ENCODE measurements at regions not wholly inside any gene's neighbourhood (a gene's known extent, or its start where the extent isn't known, plus 50 kb on each side); places are given as distances from the start of the nearest gene placed in this dataset.

- DNase-seq: no peak
- Mint-ChIP-seq H3K27ac (no peak overlapping the region), H3K27me3 (ENCODE audit: low read depth, poor library complexity) (no peaks in the 10 kb centered on the region), H3K4me3 (no peak overlapping the region), H3K4me1 (peaks cover 23% of the 10 kb centered on the region), H3K36me3 (ENCODE audit: low read depth) (no peaks in the 10 kb centered on the region), H3K9me3 (peaks cover 20% of the 10 kb centered on the region)
- TF ChIP-seq CTCF (IDR thresholded peaks at IDR 0.05): no peak
These were observed 58.0 kb upstream of the HNF1B start for GRCh38 chr17:37802712-37803416.

- peaks cover 19% of the 10 kb centered on the region for H3K9me3 Mint-ChIP-seq
- no peaks in the 10 kb centered on the region for H3K36me3 Mint-ChIP-seq (ENCODE audit: low read depth)
- no peaks in the 10 kb centered on the region for H3K27me3 Mint-ChIP-seq (ENCODE audit: low read depth, poor library complexity)
- no peak overlapping the region for H3K27ac Mint-ChIP-seq
- TF ChIP-seq CTCF (IDR thresholded peaks at IDR 0.05): no peak
- no peak for DNase-seq
- H3K4me3 Mint-ChIP-seq: no peak overlapping the region
- H3K4me1 Mint-ChIP-seq: peaks cover 23% of the 10 kb centered on the region
These were observed 57.3 kb upstream of the HNF1B start for GRCh38 chr17:37802061-37802595.

- Mint-ChIP-seq H3K4me1 (peaks cover 23% of the 10 kb centered on the region), H3K27ac (no peak overlapping the region), H3K9me3 (peaks cover 11% of the 10 kb centered on the region), H3K36me3 (ENCODE audit: low read depth) (no peaks in the 10 kb centered on the region), H3K4me3 (no peak overlapping the region), H3K27me3 (ENCODE audit: low read depth, poor library complexity) (no peaks in the 10 kb centered on the region)
- peak; percentile 30 for DNase-seq
- no peak for TF ChIP-seq CTCF (IDR thresholded peaks at IDR 0.05)
These were observed 56.3 kb upstream of the HNF1B start for GRCh38 chr17:37801171-37801570.

GRCh38 chr17:37797206-37797605, 52.3 kb upstream of the HNF1B start:
- TF ChIP-seq CTCF (IDR thresholded peaks at IDR 0.05): no peak
- no peak overlapping the region for H3K4me3 Mint-ChIP-seq

DNA sequence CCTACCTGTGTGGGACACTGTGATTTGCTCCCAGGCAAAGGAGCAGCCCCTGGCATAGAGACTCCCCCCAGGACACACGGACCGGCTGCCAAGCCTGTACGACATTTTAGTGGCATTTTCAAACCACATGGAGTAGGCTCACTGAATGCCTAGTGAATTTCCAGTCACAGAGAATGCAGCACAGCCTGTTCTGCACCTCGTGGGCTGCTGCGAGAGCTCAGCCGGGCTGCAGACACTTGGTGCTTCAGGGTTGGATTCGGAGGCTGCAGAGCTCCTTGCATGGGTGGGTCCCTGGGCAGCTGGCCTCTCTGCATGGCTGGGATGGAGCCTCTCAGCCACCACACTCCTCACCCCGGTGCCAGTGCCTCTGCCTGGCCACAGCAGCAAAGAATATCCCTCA, 51.2 kb upstream of the HNF1B start:
- Mint-ChIP-seq H3K36me3 (ENCODE audit: low read depth) (no peaks in the 10 kb centered on the region), H3K27me3 (ENCODE audit: low read depth, poor library complexity) (peaks cover 9% of the 10 kb centered on the region), H3K27ac (no peak overlapping the region), H3K9me3 (peaks cover 11% of the 10 kb centered on the region), H3K4me3 (no peak overlapping the region), H3K4me1 (peaks cover 16% of the 10 kb centered on the region)
- no peak for DNase-seq
- no peak for TF ChIP-seq CTCF (IDR thresholded peaks at IDR 0.05)

More at GRCh38 chr17:37797206-37797605, 52.3 kb upstream of the HNF1B start:
- Mint-ChIP-seq H3K9me3 (peaks cover 11% of the 10 kb centered on the region), H3K4me1 (peaks cover 22% of the 10 kb centered on the region), H3K36me3 (ENCODE audit: low read depth) (no peaks in the 10 kb centered on the region), H3K27me3 (ENCODE audit: low read depth, poor library complexity) (peaks cover 4% of the 10 kb centered on the region), H3K27ac (no peak overlapping the region)
- no peak for DNase-seq
